Liver (tissue), 8 donors: ENCODE measurements at regions not wholly inside any gene's neighbourhood (a gene's known extent, or its start where the extent isn't known, plus 50 kb on each side); places are given as distances from the start of the nearest gene placed in this dataset.

Experiments used
- DNase-seq: peaks from one replicate; pipeline ENCODE4 v3.0.0-alpha.2; 2017; ENCODE audit warnings: low spot score
- H3K27ac ChIP-seq, 2 donors: one replicate each; pipeline ENCODE4 v1.7.0; 2013; ENCODE audit warnings: inconsistent platforms in 2 of 2, low read length in 2 of 2, control low read depth in 1 of 2, low read depth in 1 of 2, mild to moderate bottlenecking in 1 of 2
- H3K27me3 ChIP-seq, 4 donors: one replicate each; pipeline versions ENCODE4 v1.6.1 to v1.7.0; 2013; ENCODE audit warnings: low read length in 3 of 4, inconsistent platforms in 1 of 4, mild to moderate bottlenecking in 1 of 4, moderate library complexity in 1 of 4; ENCODE audit not compliant: control insufficient read depth in 4 of 4, insufficient read depth in 4 of 4
- H3K36me3 ChIP-seq, 4 donors: one replicate each; pipeline versions ENCODE4 v1.6.1 to v1.7.0; 2013; ENCODE audit warnings: low read length in 3 of 4, mild to moderate bottlenecking in 3 of 4, low read depth in 1 of 4, moderate library complexity in 1 of 4; ENCODE audit not compliant: control insufficient read depth in 4 of 4, insufficient read depth in 3 of 4
- H3K4me1 ChIP-seq, 4 donors: one replicate each; pipeline versions ENCODE4 v1.6.1 to v1.7.0; 2013; ENCODE audit warnings: low read length in 3 of 4, mild to moderate bottlenecking in 3 of 4, moderate library complexity in 1 of 4; ENCODE audit not compliant: control insufficient read depth in 4 of 4, insufficient read depth in 4 of 4
- H3K4me3 ChIP-seq, 3 donors: one replicate each; pipeline versions ENCODE4 v1.6.1 to v1.7.0; 2013; ENCODE audit warnings: low read length in 3 of 3, control low read depth in 1 of 3, low read depth in 1 of 3, mild to moderate bottlenecking in 1 of 3
- H3K9ac ChIP-seq, 2 donors: one replicate each; pipeline ENCODE4 v1.7.0; 2013; ENCODE audit warnings: low read length in 2 of 2, mild to moderate bottlenecking in 2 of 2, moderate library complexity in 2 of 2, control low read depth in 1 of 2, low read depth in 1 of 2
- H3K9me3 ChIP-seq, 4 donors: one replicate each; pipeline versions ENCODE4 v1.6.1 to v1.7.0; 2013; ENCODE audit warnings: low read length in 3 of 4; ENCODE audit not compliant: control insufficient read depth in 4 of 4
- EGR1 ChIP-seq, 2 donors: IDR thresholded peaks; 2 replicates each; pipeline ENCODE4 v1.6.1; 2016 to 2018; ENCODE audit warnings: antibody characterized with exemption in 2 of 2, low read depth in 2 of 2
- FOXA1 ChIP-seq: IDR thresholded peaks from 2 replicates; pipeline ENCODE4 v1.6.1; 2016; ENCODE audit warnings: antibody characterized with exemption
- FOXA2 ChIP-seq: IDR thresholded peaks from 2 replicates; pipeline ENCODE4 v1.6.1; 2016; ENCODE audit warnings: antibody characterized with exemption
- GABPA ChIP-seq, 2 donors: IDR thresholded peaks in 1 of 2; conservative IDR thresholded peaks in 1 of 2; 2 replicates each; pipeline ENCODE4 v1.6.1; 2016; ENCODE audit warnings: antibody characterized with exemption in 2 of 2, mild to moderate bottlenecking in 1 of 2, moderate library complexity in 1 of 2
- HNF4G ChIP-seq: IDR thresholded peaks from 2 replicates; pipeline ENCODE4 v1.6.1; 2016; ENCODE audit warnings: antibody characterized with exemption
- JUND ChIP-seq, 2 donors: IDR thresholded peaks; 2 replicates each; pipeline ENCODE4 v1.6.1; 2016; ENCODE audit warnings: antibody characterized with exemption in 2 of 2
- RAD21 ChIP-seq, 2 donors: IDR thresholded peaks; 2 replicates each; pipeline ENCODE4 v1.6.1; 2016; ENCODE audit warnings: antibody characterized with exemption in 2 of 2, mild to moderate bottlenecking in 2 of 2
- RXRA ChIP-seq, 2 donors: IDR thresholded peaks; 2 replicates each; pipeline ENCODE4 v1.6.1; 2017 to 2018; ENCODE audit warnings: antibody characterized with exemption in 2 of 2, mild to moderate bottlenecking in 1 of 2
- SP1 ChIP-seq: IDR thresholded peaks from 2 replicates; pipeline ENCODE4 v1.6.1; 2018; ENCODE audit warnings: antibody characterized with exemption, mild to moderate bottlenecking
- TAF1 ChIP-seq: conservative IDR thresholded peaks from 2 replicates; pipeline ENCODE4 v1.6.1; 2016; ENCODE audit warnings: antibody characterized with exemption, mild to moderate bottlenecking
- YY1 ChIP-seq: IDR thresholded peaks from 2 replicates; pipeline ENCODE4 v1.6.1; 2016; ENCODE audit warnings: antibody characterized with exemption, mild to moderate bottlenecking
- WGBS: extraction: QIAGEN DNeasy Blood & Tissue Kit; methylation state at CpG from one replicate; pipeline ENCODE4 v1.1.7; 2013; 5-methylcytosine and 5-hydroxymethylcytosine counted together
- TF ChIP-seq, protein P1 (sequence below): IDR thresholded peaks from 2 replicates; pipeline ENCODE4 v1.6.1; 2016; ENCODE audit warnings: antibody characterized with exemption
- TF ChIP-seq, protein P2 (sequence below): IDR thresholded peaks from 2 replicates; pipeline ENCODE4 v1.6.1; 2016; ENCODE audit warnings: antibody characterized with exemption
- TF ChIP-seq, protein P3 (sequence below): fragments of 150-350 bp; IDR thresholded peaks from 2 replicates; pipeline ENCODE4 v1.5.1; 2017; ENCODE audit warnings: improper control_type of control experiment, low read depth, low read length; ENCODE audit not compliant: missing input control
- donor health status: healthy.
- donor health status: healthy.
- donor health status: healthy.
- donor health status: healthy.
- donor health status: healthy.

DNA sequence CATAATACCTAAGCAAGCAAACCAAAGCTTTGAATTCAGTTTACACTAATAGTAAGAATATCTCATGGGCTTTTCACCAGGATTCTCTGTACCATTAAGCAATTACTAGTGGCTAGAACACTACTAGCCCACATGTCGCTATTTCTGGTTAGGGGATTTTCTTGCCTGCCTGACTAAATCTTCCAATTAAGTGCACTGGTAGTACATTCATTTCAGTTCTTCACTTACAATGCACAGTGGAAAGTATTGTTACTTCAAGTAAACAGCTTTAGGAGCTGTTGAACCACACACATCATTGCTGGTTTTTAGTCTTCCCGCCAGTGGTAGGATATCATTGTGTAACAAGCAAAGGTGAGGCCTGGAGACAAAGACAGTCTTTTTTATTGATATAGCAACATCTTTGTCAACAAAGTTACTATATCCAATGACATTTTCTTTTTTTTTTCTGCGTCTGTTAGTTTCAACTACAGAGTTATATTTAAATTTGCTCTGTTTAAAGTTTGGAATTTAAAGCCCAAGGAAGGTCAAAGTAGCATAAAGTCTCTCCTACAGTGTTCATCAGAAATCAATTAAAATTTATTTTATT, 826.8 kb upstream of the NR2F2 start:
- WGBS = 95% methylated on average over 3 of the region's 3 CpGs
- no peak overlapping the region for H3K27ac ChIP-seq
- no peaks in the 10 kb centered on the region for H3K4me1 ChIP-seq
- no peak overlapping the region for H3K9ac ChIP-seq
- no peak for DNase-seq
- TF ChIP-seq, protein P1, sequence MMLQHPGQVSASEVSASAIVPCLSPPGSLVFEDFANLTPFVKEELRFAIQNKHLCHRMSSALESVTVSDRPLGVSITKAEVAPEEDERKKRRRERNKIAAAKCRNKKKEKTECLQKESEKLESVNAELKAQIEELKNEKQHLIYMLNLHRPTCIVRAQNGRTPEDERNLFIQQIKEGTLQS = no peak
- no peak for TF ChIP-seq FOXA2
- no peak for TF ChIP-seq GABPA (IDR thresholded peaks at IDR 0.05 in 1 of 2, conservative IDR thresholded peaks at IDR 0.05 in 1 of 2)
- no peak for TF ChIP-seq EGR1 (IDR thresholded peaks at IDR 0.05; ENCODE audit: low read depth in 2 of 2)
- TF ChIP-seq RXRA (IDR thresholded peaks at IDR 0.05) = no peak
- TF ChIP-seq TAF1 = no peak
- TF ChIP-seq JUND (IDR thresholded peaks at IDR 0.05) = no peak
- TF ChIP-seq SP1 = no peak
- TF ChIP-seq YY1 = no peak
- TF ChIP-seq, protein P2, sequence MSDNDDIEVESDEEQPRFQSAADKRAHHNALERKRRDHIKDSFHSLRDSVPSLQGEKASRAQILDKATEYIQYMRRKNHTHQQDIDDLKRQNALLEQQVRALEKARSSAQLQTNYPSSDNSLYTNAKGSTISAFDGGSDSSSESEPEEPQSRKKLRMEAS = no peak
- no peak for TF ChIP-seq HNF4G
- no peak for TF ChIP-seq FOXA1
- TF ChIP-seq, protein P3, sequence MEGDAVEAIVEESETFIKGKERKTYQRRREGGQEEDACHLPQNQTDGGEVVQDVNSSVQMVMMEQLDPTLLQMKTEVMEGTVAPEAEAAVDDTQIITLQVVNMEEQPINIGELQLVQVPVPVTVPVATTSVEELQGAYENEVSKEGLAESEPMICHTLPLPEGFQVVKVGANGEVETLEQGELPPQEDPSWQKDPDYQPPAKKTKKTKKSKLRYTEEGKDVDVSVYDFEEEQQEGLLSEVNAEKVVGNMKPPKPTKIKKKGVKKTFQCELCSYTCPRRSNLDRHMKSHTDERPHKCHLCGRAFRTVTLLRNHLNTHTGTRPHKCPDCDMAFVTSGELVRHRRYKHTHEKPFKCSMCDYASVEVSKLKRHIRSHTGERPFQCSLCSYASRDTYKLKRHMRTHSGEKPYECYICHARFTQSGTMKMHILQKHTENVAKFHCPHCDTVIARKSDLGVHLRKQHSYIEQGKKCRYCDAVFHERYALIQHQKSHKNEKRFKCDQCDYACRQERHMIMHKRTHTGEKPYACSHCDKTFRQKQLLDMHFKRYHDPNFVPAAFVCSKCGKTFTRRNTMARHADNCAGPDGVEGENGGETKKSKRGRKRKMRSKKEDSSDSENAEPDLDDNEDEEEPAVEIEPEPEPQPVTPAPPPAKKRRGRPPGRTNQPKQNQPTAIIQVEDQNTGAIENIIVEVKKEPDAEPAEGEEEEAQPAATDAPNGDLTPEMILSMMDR = no peak
- TF ChIP-seq RAD21 (IDR thresholded peaks at IDR 0.05) = no peak
- H3K4me3 ChIP-seq = no peak overlapping the region
- no peaks in the 10 kb centered on the region for H3K36me3 ChIP-seq
- H3K9me3 ChIP-seq = no peaks in the 10 kb centered on the region
- no peaks in the 10 kb centered on the region for H3K27me3 ChIP-seq

DNA sequence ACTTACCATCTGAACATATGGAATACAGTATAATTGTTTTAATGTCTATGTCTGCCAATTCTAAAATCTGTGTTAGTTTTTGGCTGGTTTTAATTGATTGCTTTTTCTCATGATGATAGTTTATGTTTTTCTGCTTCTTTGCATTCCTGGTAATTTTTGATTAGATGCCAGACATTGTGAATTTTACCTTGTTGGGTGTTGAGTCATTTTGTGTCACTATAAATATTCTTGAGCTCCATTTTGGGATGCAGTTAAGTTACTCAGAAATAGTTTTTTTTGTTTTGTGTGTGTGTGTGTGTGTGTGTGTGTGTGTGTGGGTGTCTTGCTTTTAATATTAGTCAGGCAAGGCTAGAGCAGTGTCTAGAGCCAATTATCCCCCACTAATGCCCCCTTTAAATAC, 818.8 kb upstream of the NR2F2 start:
- DNase-seq = no peak
- no peaks in the 10 kb centered on the region for H3K9me3 ChIP-seq
- H3K9ac ChIP-seq = no peak overlapping the region
- no peak overlapping the region for H3K4me3 ChIP-seq
- TF ChIP-seq RAD21 (IDR thresholded peaks at IDR 0.05) (no peak), SP1 (no peak)
- no peaks in the 10 kb centered on the region for H3K27me3 ChIP-seq
- H3K36me3 ChIP-seq = no peaks in the 10 kb centered on the region
- no peaks in the 10 kb centered on the region for H3K4me1 ChIP-seq
- no peak overlapping the region for H3K27ac ChIP-seq

DNA sequence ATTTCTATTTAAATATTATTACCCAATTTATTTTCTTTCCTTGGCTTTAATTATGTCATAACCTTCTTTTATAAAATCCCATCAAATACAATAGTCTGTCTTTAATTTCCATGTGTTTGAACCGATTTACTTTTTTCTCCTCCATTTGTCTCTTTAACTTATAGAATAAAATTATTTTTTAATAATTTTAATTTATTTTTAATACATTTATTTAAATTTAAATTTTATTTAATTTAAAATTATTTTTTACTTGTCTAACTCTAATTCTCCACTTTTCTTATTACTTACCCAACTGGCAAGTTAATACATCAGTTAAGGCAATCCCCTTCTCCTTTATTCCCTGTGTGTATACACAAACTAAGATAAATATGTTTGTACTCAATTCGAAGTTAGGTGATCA, 817.6 kb upstream of the NR2F2 start:
- TF ChIP-seq FOXA2 = no peak
- DNase-seq = no peak
- H3K27ac ChIP-seq = no peak overlapping the region
- no peak overlapping the region for H3K9ac ChIP-seq
- H3K36me3 ChIP-seq = no peaks in the 10 kb centered on the region
- H3K27me3 ChIP-seq = no peaks in the 10 kb centered on the region
- WGBS = 62% methylated on average over 2 of the region's 2 CpGs
- H3K4me3 ChIP-seq = no peak overlapping the region
- no peaks in the 10 kb centered on the region for H3K4me1 ChIP-seq
- no peaks in the 10 kb centered on the region for H3K9me3 ChIP-seq
